ENCODE measurements at regions not wholly inside any gene's neighbourhood (a gene's known extent, or its start where the extent isn't known, plus 50 kb on each side); places are given as distances from the start of the nearest gene placed in this dataset.

GRCh38 chr2:126177479-126177878 lies 478.5 kb upstream of the GYPC start:
- WGBS, 2 donors = 91 to 93% methylated on average over 2 of the region's 2 CpGs
- no peak for DNase-seq

GRCh38 chr2:126187668-126188067 lies 468.3 kb upstream of the GYPC start:
- Histone ChIP-seq H3K4me1 (no peaks in the 10 kb centered on the region), H3K27ac (no peak overlapping the region), H3K36me3 (no peaks in the 10 kb centered on the region), H3K4me3 (replicated peaks in 1 of 3) (no peak overlapping the region), H3K27me3 (no peaks in the 10 kb centered on the region), H3K9me3 (no peaks in the 10 kb centered on the region)
- TF ChIP-seq CTCF (IDR thresholded peaks at IDR 0.05) (no peak), POLR2A (IDR thresholded peaks at IDR 0.05) (no peak)
- intact Hi-C loops (cut with DNase I) = no loop called here
- 86 to 97% methylated on average over 4 of the region's 4 CpGs for WGBS, 2 donors
- DNase-seq = no peak

More at GRCh38 chr2:126177479-126177878, 478.5 kb upstream of the GYPC start:
- no peak for TF ChIP-seq CTCF (IDR thresholded peaks at IDR 0.05)
- Histone ChIP-seq H3K9me3 (no peaks in the 10 kb centered on the region), H3K4me3 (replicated peaks in 1 of 3) (no peak overlapping the region), H3K27me3 (no peaks in the 10 kb centered on the region), H3K36me3 (no peaks in the 10 kb centered on the region), H3K27ac (no peak overlapping the region), H3K4me1 (no peaks in the 10 kb centered on the region)
- intact Hi-C loops (cut with DNase I) = no loop called here

DNA sequence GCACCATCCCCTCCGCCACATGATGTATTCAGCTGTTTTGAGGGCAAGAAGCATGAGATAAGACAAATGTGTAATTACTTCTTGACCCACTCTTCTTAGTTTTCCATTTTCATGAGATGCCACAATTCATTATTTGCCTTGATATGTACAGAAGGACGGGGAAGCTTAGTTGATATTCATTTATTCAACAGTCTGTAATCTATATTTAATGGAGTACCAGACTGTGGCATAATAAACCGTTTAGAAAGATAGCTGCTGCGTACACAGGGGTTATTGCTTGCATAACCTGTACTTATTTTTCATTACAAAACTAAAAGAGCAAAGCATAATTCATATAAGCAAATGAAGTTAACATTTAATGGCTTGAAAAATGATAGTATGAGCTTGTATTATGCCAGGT lies 466.4 kb upstream of the GYPC start:
- H3K9me3 ChIP-seq = no peaks in the 10 kb centered on the region
- H3K27ac ChIP-seq = no peak overlapping the region
- intact Hi-C loops (cut with DNase I) = no loop called here
- 82 to 91% methylated on average over 4 of the region's 4 CpGs for WGBS, 2 donors
- no peaks in the 10 kb centered on the region for H3K36me3 ChIP-seq
- no peaks in the 10 kb centered on the region for H3K4me1 ChIP-seq
- TF ChIP-seq CTCF (IDR thresholded peaks at IDR 0.05) (no peak), POLR2A (IDR thresholded peaks at IDR 0.05) (no peak)
- no peaks in the 10 kb centered on the region for H3K27me3 ChIP-seq
- DNase-seq = no peak
- H3K4me3 ChIP-seq (replicated peaks in 1 of 3) = no peak overlapping the region

GRCh38 chr2:126200538-126200937 lies 455.4 kb upstream of the GYPC start:
- no peak overlapping the region for H3K27ac ChIP-seq
- no peaks in the 10 kb centered on the region for H3K27me3 ChIP-seq
- H3K4me3 ChIP-seq (replicated peaks in 1 of 3) = no peak overlapping the region
- H3K36me3 ChIP-seq = no peaks in the 10 kb centered on the region
- WGBS, 2 donors = 54 to 55% methylated on average over 3 of the region's 3 CpGs
- DNase-seq = no peak
- no peaks in the 10 kb centered on the region for H3K4me1 ChIP-seq
- intact Hi-C loops (cut with DNase I) = no loop called here
- TF ChIP-seq CTCF (IDR thresholded peaks at IDR 0.05) (no peak), POLR2A (IDR thresholded peaks at IDR 0.05) (no peak)
- H3K9me3 ChIP-seq = no peaks in the 10 kb centered on the region

- TF ChIP-seq POLR2A (IDR thresholded peaks at IDR 0.05) (no peak), CTCF (IDR thresholded peaks at IDR 0.05) (no peak)
- WGBS, 2 donors = 23 to 62% methylated on average over 3 of the region's 3 CpGs
- Histone ChIP-seq H3K36me3 (no peaks in the 10 kb centered on the region), H3K27me3 (no peaks in the 10 kb centered on the region), H3K27ac (no peak overlapping the region), H3K4me3 (replicated peaks in 1 of 3) (no peak overlapping the region), H3K4me1 (no peaks in the 10 kb centered on the region), H3K9me3 (no peaks in the 10 kb centered on the region)
- intact Hi-C loops (cut with DNase I) = no loop called here
- DNase-seq = no peak
Measured at GRCh38 chr2:126208266-126208665, 447.7 kb upstream of the GYPC start.
